SK-N-SH (cell line): ENCODE measurements at regions not wholly inside any gene's neighbourhood (a gene's known extent, or its start where the extent isn't known, plus 50 kb on each side); places are given as distances from the start of the nearest gene placed in this dataset.
A peak's percentile ranks its signal among the peaks of the same experiment; 100 is the strongest.

Experiments used
- CTCF ChIA-PET: fragments of 300-600, 350-600 bp; formaldehyde crosslinking; extraction: SDS; loops from one replicate; lab custom pipeline; 2021; lab: Yijun Ruan, JAX
- POLR2A ChIA-PET: fragments of 350-600 bp; sonication (Branson Sonifier 250); formaldehyde crosslinking; extraction: SDS; loops from one replicate; lab custom pipeline; 2020; ENCODE audit warnings: antibody characterized with exemption, inconsistent platforms; lab: Yijun Ruan, JAX
- DNase-seq: peaks from one replicate; pipeline ENCODE4 v3.0.0; 2012
- H2AFZ ChIP-seq: fragments of 200-600 bp; sonication (generic); 2 replicates; pipeline ENCODE4 v1.8.1; 2016; ENCODE audit warnings: antibody characterized with exemption, mild to moderate bottlenecking, low read depth
- H3F3A ChIP-seq: fragments of 200-600 bp; sonication (generic); replicated peaks from 2 replicates; pipeline ENCODE3; 2016; ENCODE audit warnings: antibody characterized with exemption, mild to moderate bottlenecking; ENCODE audit not compliant: insufficient read depth
- H3K27ac ChIP-seq, 2 experiments: fragments of 200-500 bp in 1 of 2; fragments of 200-600 bp in 1 of 2; sonication (Bioruptor generic) in 1 of 2; sonication (generic), shearing (Covaris generic) in 1 of 2; 2 replicates each; pipeline versions ENCODE4 v1.5.1 to v1.6.1; 2014 to 2016; ENCODE audit warnings: low read depth in 2 of 2, inconsistent platforms in 1 of 2, low read length in 1 of 2, mild to moderate bottlenecking in 1 of 2, mixed read lengths in 1 of 2
- H3K27me3 ChIP-seq: fragments of 200-600 bp; sonication (generic), shearing (Covaris generic); 2 replicates; pipeline ENCODE4 v1.6.1; 2016; ENCODE audit warnings: mixed run types; ENCODE audit not compliant: insufficient read depth
- H3K36me3 ChIP-seq, 2 experiments: fragments of 200-500 bp in 1 of 2; fragments of 200-600 bp in 1 of 2; sonication (Bioruptor generic) in 1 of 2; sonication (generic) in 1 of 2; replicated peaks in 1 of 2; 2 replicates each; pipeline versions ENCODE3 to v1.5.1; 2014 to 2016; ENCODE audit warnings: low read length in 1 of 2, mild to moderate bottlenecking in 1 of 2; ENCODE audit not compliant: insufficient read depth in 2 of 2, control insufficient read depth in 1 of 2
- H3K4me1 ChIP-seq, 2 experiments: fragments of 200-500 bp in 1 of 2; fragments of 200-600 bp in 1 of 2; sonication (Bioruptor generic) in 1 of 2; sonication (generic), shearing (Covaris generic) in 1 of 2; 2 replicates each; pipeline versions ENCODE4 v1.5.1 to v1.6.1; 2014 to 2016; ENCODE audit warnings: low read depth in 1 of 2, low read length in 1 of 2, mixed run types in 1 of 2; ENCODE audit not compliant: insufficient read depth in 2 of 2, control insufficient read depth in 1 of 2
- H3K4me2 ChIP-seq: fragments of 200-600 bp; sonication (generic), shearing (Covaris generic); 2 replicates; pipeline ENCODE4 v1.6.1; 2017; ENCODE audit warnings: mixed run types
- H3K4me3 ChIP-seq, 2 experiments: fragments of 200-500 bp in 1 of 2; fragments of 200-600 bp in 1 of 2; sonication (Bioruptor generic) in 1 of 2; sonication (generic), shearing (Covaris generic) in 1 of 2; 2 replicates each; pipeline versions ENCODE4 v1.5.1 to v1.8.1; 2014 to 2016; ENCODE audit warnings: low read depth in 2 of 2, inconsistent platforms in 1 of 2, low read length in 1 of 2, mild to moderate bottlenecking in 1 of 2, mixed read lengths in 1 of 2, moderate library complexity in 1 of 2
- H3K79me2 ChIP-seq: fragments of 200-600 bp; sonication (generic); 2 replicates; pipeline ENCODE4 v1.8.1; 2017; ENCODE audit warnings: mild to moderate bottlenecking; ENCODE audit not compliant: insufficient read depth
- H3K9ac ChIP-seq: fragments of 200-600 bp; sonication (generic); 2 replicates; pipeline ENCODE4 v1.6.1; 2017; ENCODE audit warnings: mixed run types
- H3K9me2 ChIP-seq: fragments of 200-600 bp; sonication (generic); 2 replicates; pipeline ENCODE4 v1.6.1; 2017; ENCODE audit warnings: mixed run types
- H3K9me3 ChIP-seq: fragments of 200-600 bp; sonication (generic); 2 replicates; pipeline ENCODE4 v1.6.1; 2017; ENCODE audit warnings: mixed run types, mild to moderate bottlenecking, moderate library complexity
- H4K20me1 ChIP-seq: fragments of 200-600 bp; sonication (generic); 2 replicates; pipeline ENCODE4 v1.6.1; 2017; ENCODE audit warnings: mild to moderate bottlenecking, mixed run types; ENCODE audit not compliant: insufficient read depth
- CHD2 ChIP-seq: fragments of 150-350 bp; IDR thresholded peaks from 2 replicates; pipeline ENCODE4 v1.6.1; 2018; ENCODE audit warnings: low read length; ENCODE audit not compliant: partially characterized antibody
- EP300 ChIP-seq, 2 experiments: IDR thresholded peaks; 2 replicates each; pipeline versions ENCODE4 v1.4.0 to v1.6.1; 2012; ENCODE audit warnings: borderline replicate concordance in 1 of 2, low read depth in 1 of 2, low read length in 1 of 2
- EZH2phosphoT487 ChIP-seq: fragments of 200-600 bp; sonication (generic); IDR thresholded peaks from 2 replicates; pipeline ENCODE4 v1.6.1; 2017; ENCODE audit warnings: low read depth, mixed run types, mild to moderate bottlenecking, antibody characterized with exemption, moderate library complexity, borderline replicate concordance
- FOXJ3 ChIP-seq: sonication (generic); formaldehyde crosslinking; IDR thresholded peaks from 2 replicates; pipeline ENCODE4 v1.5.1; 2020; ENCODE audit warnings: mild to moderate bottlenecking, missing genetic modification reagents
- GABPA ChIP-seq: IDR thresholded peaks from 2 replicates; pipeline ENCODE4 v1.4.0; 2012; ENCODE audit warnings: low read depth, mild to moderate bottlenecking
- JUND ChIP-seq: IDR thresholded peaks from 2 replicates; pipeline ENCODE4 v1.4.0; 2012
- POLR2AphosphoS5 ChIP-seq: IDR thresholded peaks from 2 replicates; pipeline ENCODE4 v1.6.1; 2012; ENCODE audit warnings: low read depth, low read length
- RAD21 ChIP-seq: IDR thresholded peaks from 2 replicates; pipeline ENCODE4 v1.6.1; 2012; ENCODE audit warnings: mild to moderate bottlenecking, low read length
- RCOR1 ChIP-seq: fragments of 150-350 bp; IDR thresholded peaks from 2 replicates; pipeline ENCODE4 v1.6.1; 2017; ENCODE audit warnings: antibody characterized with exemption, low read length
- RFX5 ChIP-seq: IDR thresholded peaks from 2 replicates; pipeline ENCODE4 v1.6.1; 2012; ENCODE audit warnings: mild to moderate bottlenecking, improper control_type of control experiment, low read length
- SIN3A ChIP-seq: IDR thresholded peaks from 2 replicates; pipeline ENCODE4 v1.6.1; 2012; ENCODE audit warnings: low read depth, mild to moderate bottlenecking, low read length, moderate library complexity, borderline replicate concordance
- SMC3 ChIP-seq: IDR thresholded peaks from 2 replicates; pipeline ENCODE4 v1.6.1; 2012; ENCODE audit warnings: low read depth, low read length, improper control_type of control experiment
- TCF12 ChIP-seq: IDR thresholded peaks from 2 replicates; pipeline ENCODE4 v1.4.0; 2012
- YY1 ChIP-seq: IDR thresholded peaks from 2 replicates; pipeline ENCODE4 v1.4.0; 2012; ENCODE audit warnings: low read depth, mild to moderate bottlenecking
- WGBS: methylation state at CpG from one replicate; pipeline ENCODE4 v1.1.6; 2017; ENCODE audit warnings: low lambda C conversion rate; 5-methylcytosine and 5-hydroxymethylcytosine counted together
- TF ChIP-seq, protein P1 (sequence below): fragments of 200-600 bp; sonication (generic); IDR thresholded peaks from 2 replicates; pipeline ENCODE4 v1.6.1; 2017; ENCODE audit warnings: antibody characterized with exemption, mild to moderate bottlenecking, moderate library complexity

DNA sequence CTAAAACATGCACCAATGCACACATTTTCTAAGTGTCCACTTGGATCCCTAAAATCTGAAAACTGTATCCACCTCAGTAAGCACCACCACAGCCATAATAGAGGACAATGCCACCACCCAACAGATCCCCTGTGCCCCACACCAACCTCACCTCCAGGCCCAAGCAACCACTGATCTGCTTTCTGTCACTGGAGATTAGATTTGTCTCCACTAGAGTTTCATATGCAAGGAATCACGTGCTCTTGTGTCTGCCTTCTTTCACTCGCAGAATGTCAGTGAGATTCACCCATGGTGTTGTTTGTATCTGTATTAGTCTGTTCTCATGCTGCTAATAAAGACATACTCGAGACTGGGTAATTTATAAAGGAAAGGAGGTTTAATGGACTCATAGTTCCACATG lies 216.1 kb upstream of the WWC1 start (continued):
- TF ChIP-seq SIN3A = no peak
- TF ChIP-seq EZH2phosphoT487 = no peak
- no peak for TF ChIP-seq CHD2
- TF ChIP-seq POLR2AphosphoS5 = no peak

DNA sequence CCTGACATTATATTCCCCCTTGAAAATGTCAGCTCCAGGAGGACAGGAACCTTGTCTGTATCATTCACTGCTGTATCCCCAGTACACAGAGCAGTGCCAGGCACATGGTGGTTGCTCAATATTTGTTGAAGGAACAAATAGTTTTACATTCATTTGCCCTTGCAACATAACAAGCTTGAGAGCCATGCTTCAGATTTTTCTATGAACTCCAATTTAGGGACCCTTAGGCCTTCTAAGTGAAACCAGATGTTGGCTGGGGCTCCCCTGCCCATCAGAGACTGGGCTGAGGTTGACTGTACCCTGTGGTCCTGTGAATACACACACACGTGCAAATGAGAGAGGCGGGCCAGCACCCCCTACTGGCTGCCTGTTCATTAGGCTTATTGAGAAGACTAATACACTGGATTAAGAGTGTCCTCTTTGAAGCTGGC lies 214.9 kb upstream of the WWC1 start:
- no peaks in the 10 kb centered on the region for H3K27me3 ChIP-seq
- H3K9me2 ChIP-seq = no peaks in the 10 kb centered on the region
- ChIA-PET CTCF (interaction anchor here (0.6 to 1.9 kb wide), 20 partner anchors 9 to 358 kb away, joined by 3 to 17 read pairs (median 4); no protein-coding TSS in a partner anchor), POLR2A (no interaction called here)
- no peak for TF ChIP-seq TCF12
- no peak for TF ChIP-seq GABPA
- TF ChIP-seq, protein P1, sequence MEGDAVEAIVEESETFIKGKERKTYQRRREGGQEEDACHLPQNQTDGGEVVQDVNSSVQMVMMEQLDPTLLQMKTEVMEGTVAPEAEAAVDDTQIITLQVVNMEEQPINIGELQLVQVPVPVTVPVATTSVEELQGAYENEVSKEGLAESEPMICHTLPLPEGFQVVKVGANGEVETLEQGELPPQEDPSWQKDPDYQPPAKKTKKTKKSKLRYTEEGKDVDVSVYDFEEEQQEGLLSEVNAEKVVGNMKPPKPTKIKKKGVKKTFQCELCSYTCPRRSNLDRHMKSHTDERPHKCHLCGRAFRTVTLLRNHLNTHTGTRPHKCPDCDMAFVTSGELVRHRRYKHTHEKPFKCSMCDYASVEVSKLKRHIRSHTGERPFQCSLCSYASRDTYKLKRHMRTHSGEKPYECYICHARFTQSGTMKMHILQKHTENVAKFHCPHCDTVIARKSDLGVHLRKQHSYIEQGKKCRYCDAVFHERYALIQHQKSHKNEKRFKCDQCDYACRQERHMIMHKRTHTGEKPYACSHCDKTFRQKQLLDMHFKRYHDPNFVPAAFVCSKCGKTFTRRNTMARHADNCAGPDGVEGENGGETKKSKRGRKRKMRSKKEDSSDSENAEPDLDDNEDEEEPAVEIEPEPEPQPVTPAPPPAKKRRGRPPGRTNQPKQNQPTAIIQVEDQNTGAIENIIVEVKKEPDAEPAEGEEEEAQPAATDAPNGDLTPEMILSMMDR = peak; percentile 61
- no peak for TF ChIP-seq RFX5
- TF ChIP-seq RCOR1 = peak; percentile 13; the same call in 1 of the 2 replicates
- peak; percentile 28 for TF ChIP-seq SMC3
- TF ChIP-seq JUND = no peak
- peak; percentile 63 for TF ChIP-seq RAD21
- no peak for TF ChIP-seq FOXJ3
- TF ChIP-seq EP300 (IDR thresholded peaks at IDR 0.05; ENCODE audit: borderline replicate concordance in 1 of 2, low read depth in 1 of 2, low read length in 1 of 2) = no peak
- H3K36me3 ChIP-seq = no peaks in the 10 kb centered on the region
- H3K9me3 ChIP-seq = no peaks in the 10 kb centered on the region
- peak; percentile 54 for DNase-seq
- no peaks in the 10 kb centered on the region for H3K79me2 ChIP-seq
- H3K4me1 ChIP-seq = peaks cover 0 to 4% of the 10 kb centered on the region in 2 experiments; a peak in 2 of 4 replicates
- 24% methylated on average over 2 of the region's 2 CpGs for WGBS
- H3F3A ChIP-seq = no peaks in the 10 kb centered on the region
- no peak overlapping the region for H2AFZ ChIP-seq
- peak overlapping the region in 1 of 2 experiments; percentile 31; a peak in 1 of 4 replicates for H3K4me3 ChIP-seq
- H4K20me1 ChIP-seq = no peaks in the 10 kb centered on the region
- no peak overlapping the region for H3K4me2 ChIP-seq
- H3K27ac ChIP-seq = no peak overlapping the region
- H3K9ac ChIP-seq = no peak overlapping the region

DNA sequence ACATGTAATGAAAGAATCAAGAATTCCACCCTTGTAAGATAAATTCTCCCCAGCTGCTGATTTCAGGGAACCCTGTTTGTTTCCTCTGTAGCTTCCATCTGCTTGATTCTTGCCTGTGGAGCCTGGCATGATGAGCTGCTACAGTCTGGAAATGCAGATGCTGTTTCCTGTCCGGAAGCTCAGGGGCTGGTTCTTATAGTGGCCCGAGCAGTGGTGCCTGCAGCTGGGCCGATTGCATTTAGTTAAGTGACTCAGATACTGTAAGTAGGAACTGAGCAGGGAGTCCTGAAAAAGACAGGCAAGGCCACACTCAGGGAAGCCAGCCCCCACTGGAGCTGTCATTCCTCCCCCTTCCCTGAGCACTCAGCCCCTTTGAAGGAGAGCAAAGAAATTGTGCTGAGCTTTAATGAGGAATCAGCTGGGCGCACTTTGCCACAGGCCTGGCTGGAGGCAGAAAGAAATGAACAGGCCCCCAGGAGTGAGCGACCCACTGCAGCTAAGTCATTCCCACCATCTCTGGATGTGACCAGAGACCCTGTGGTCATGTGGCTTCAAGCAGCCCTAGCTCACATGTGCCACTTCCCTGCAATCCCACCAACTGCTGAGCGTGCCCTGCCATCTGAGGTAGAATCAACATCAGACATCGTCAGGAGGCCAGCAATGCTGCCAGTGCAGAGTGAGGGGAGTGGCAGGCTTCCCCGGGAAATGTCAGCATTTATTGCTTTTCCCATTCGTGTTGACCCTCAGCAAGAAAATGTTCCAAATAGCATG lies 206.0 kb upstream of the WWC1 start:
- H3K9me2 ChIP-seq = no peaks in the 10 kb centered on the region
- peak overlapping the region in 1 of 2 experiments; percentile 32; a peak in 2 of 4 replicates for H3K27ac ChIP-seq
- no peaks in the 10 kb centered on the region for H3K79me2 ChIP-seq
- CTCF ChIA-PET = interaction anchor here (1.0 to 3.2 kb wide), 5 partner anchors 9 to 157 kb away, joined by 3 to 17 read pairs (median 5); no protein-coding TSS in a partner anchor
- no peak overlapping the region for H3K4me3 ChIP-seq
- DNase-seq = peak; percentile 39
- H3K4me2 ChIP-seq = no peak overlapping the region
- no peak overlapping the region for H3K9ac ChIP-seq
- peaks cover 0 to 13% of the 10 kb centered on the region in 2 experiments; a peak in 2 of 4 replicates for H3K4me1 ChIP-seq
- no peak overlapping the region for H2AFZ ChIP-seq
- no peaks in the 10 kb centered on the region for H3F3A ChIP-seq
- H3K36me3 ChIP-seq = no peaks in the 10 kb centered on the region
- 50% methylated on average over 4 of the region's 9 CpGs for WGBS
- H3K9me3 ChIP-seq = no peaks in the 10 kb centered on the region
- H4K20me1 ChIP-seq = no peaks in the 10 kb centered on the region
- POLR2A ChIA-PET = interaction anchor here (0.6 kb wide), 1 partner anchor 626 kb away, joined by 5 read pairs; no protein-coding TSS in a partner anchor
- H3K27me3 ChIP-seq = no peaks in the 10 kb centered on the region
- no peak for TF ChIP-seq RFX5
- no peak for TF ChIP-seq YY1
